ENCODE measurements at regions not wholly inside any gene's neighbourhood (a gene's known extent, or its start where the extent isn't known, plus 50 kb on each side); places are given as distances from the start of the nearest gene placed in this dataset.
"Not testable (repeated sequence)": the region's sequence is repeated elsewhere in the genome, so short reads cannot be mapped to it uniquely, and the experiment has no call there.

- DNase-seq (ENCODE audit: low spot score) (no peak), FAIRE-seq (no peak)
Observed at GRCh38 chr17:68097161-68097805, 61.7 kb downstream of the KPNA2 start.

GRCh38 chr17:68099341-68099753, 63.8 kb downstream of the KPNA2 start:
- not testable (repeated sequence) for FAIRE-seq

GRCh38 chr17:68100000-68100641, 64.6 kb downstream of the KPNA2 start:
- no peak for FAIRE-seq

More at GRCh38 chr17:68099341-68099753, 63.8 kb downstream of the KPNA2 start:
- DNase-seq (ENCODE audit: low spot score), result not testable (repeated sequence)

GRCh38 chr17:68101075-68101986, 65.8 kb downstream of the KPNA2 start:
- peak; percentile 86 for DNase-seq (ENCODE audit: low spot score)
- FAIRE-seq, result no peak

More at GRCh38 chr17:68100000-68100641, 64.6 kb downstream of the KPNA2 start:
- DNase-seq (ENCODE audit: low spot score), result no peak

- FAIRE-seq (no peak), DNase-seq (ENCODE audit: low spot score) (no peak)
Observed at GRCh38 chr17:68101987-68102314, 66.4 kb downstream of the KPNA2 start.

GRCh38 chr17:68102318-68102758, 66.8 kb downstream of the KPNA2 start:
- DNase-seq (ENCODE audit: low spot score) (no peak), FAIRE-seq (no peak)

- DNase-seq (ENCODE audit: low spot score) (no peak), FAIRE-seq (peak; percentile 27)
Observed at GRCh38 chr17:68103148-68103547, 67.6 kb downstream of the KPNA2 start.

- FAIRE-seq (no peak), DNase-seq (ENCODE audit: low spot score) (no peak)
Observed at GRCh38 chr17:68106085-68106484, 70.5 kb downstream of the KPNA2 start.

GRCh38 chr17:68107373-68107772, 71.8 kb downstream of the KPNA2 start:
- no peak for DNase-seq (ENCODE audit: low spot score)
- no peak for FAIRE-seq

GRCh38 chr17:68108313-68109000, 72.9 kb downstream of the KPNA2 start:
- FAIRE-seq, result no peak

GRCh38 chr17:68109404-68109803, 73.9 kb downstream of the KPNA2 start:
- FAIRE-seq; DNase-seq (ENCODE audit: low spot score): not testable (repeated sequence)

More at GRCh38 chr17:68108313-68109000, 72.9 kb downstream of the KPNA2 start:
- no peak for DNase-seq (ENCODE audit: low spot score)

- not testable (repeated sequence) for FAIRE-seq
Observed at GRCh38 chr17:68116211-68116610, 80.7 kb downstream of the KPNA2 start.

GRCh38 chr17:68122587-68122986, 87.1 kb downstream of the KPNA2 start:
- DNase-seq (ENCODE audit: low spot score) (no peak), FAIRE-seq (no peak)

More at GRCh38 chr17:68116211-68116610, 80.7 kb downstream of the KPNA2 start:
- DNase-seq (ENCODE audit: low spot score), result not testable (repeated sequence)

GRCh38 chr17:68125111-68125870, 89.8 kb downstream of the KPNA2 start:
- no peak for DNase-seq (ENCODE audit: low spot score)
- FAIRE-seq, result no peak

GRCh38 chr17:68127914-68128313, 92.4 kb downstream of the KPNA2 start:
- DNase-seq (ENCODE audit: low spot score), result no peak
- FAIRE-seq, result no peak

GRCh38 chr17:68131456-68131855, 95.9 kb downstream of the KPNA2 start:
- no peak for DNase-seq (ENCODE audit: low spot score)
- FAIRE-seq, result no peak

GRCh38 chr17:68133346-68134045, 98.0 kb downstream of the KPNA2 start:
- DNase-seq (ENCODE audit: low spot score), result no peak

GRCh38 chr17:68134046-68134637, 98.6 kb downstream of the KPNA2 start:
- DNase-seq (ENCODE audit: low spot score) (no peak), FAIRE-seq (no peak)

More at GRCh38 chr17:68133346-68134045, 98.0 kb downstream of the KPNA2 start:
- no peak for FAIRE-seq

GRCh38 chr17:68134731-68135130, 99.2 kb downstream of the KPNA2 start:
- FAIRE-seq, result no peak
- no peak for DNase-seq (ENCODE audit: low spot score)

All from RCC 7860 (cell line).